GM23338 (cell line): ENCODE measurements at regions not wholly inside any gene's neighbourhood (a gene's known extent, or its start where the extent isn't known, plus 50 kb on each side); places are given as distances from the start of the nearest gene placed in this dataset.

Experiments
- ATAC-seq: fragments of 200-7000 bp; cut with Tn5 transposase; 3 replicates; pipeline ENCODE4 v1.9.1; 2020
- DNase-seq: peaks from one replicate; pipeline ENCODE4 v3.0.0-alpha.2; 2015; ENCODE audit warnings: low spot score
- H2AFZ ChIP-seq: fragments of 200-600 bp; sonication (generic); 2 replicates; pipeline ENCODE4 v1.8.0; 2016; ENCODE audit warnings: antibody characterized with exemption, mild to moderate bottlenecking, moderate library complexity
- H3F3A ChIP-seq: fragments of 200-600 bp; sonication (generic); replicated peaks from 2 replicates; pipeline ENCODE4 v1.8.0; 2017; ENCODE audit warnings: antibody characterized with exemption, mixed run types, low read depth
- H3K27ac ChIP-seq: fragments of 200-600 bp; sonication (generic); 2 replicates; pipeline ENCODE4 v1.6.1; 2016; ENCODE audit warnings: low read depth
- H3K27me3 ChIP-seq: fragments of 200-600 bp; sonication (generic); 2 replicates; pipeline ENCODE4 v1.8.0; 2016; ENCODE audit warnings: mild to moderate bottlenecking, mixed run types, moderate library complexity; ENCODE audit not compliant: insufficient read depth
- H3K36me3 ChIP-seq: fragments of 200-600 bp; sonication (generic); 2 replicates; pipeline ENCODE4 v1.8.0; 2016; ENCODE audit warnings: mild to moderate bottlenecking; ENCODE audit not compliant: insufficient read depth
- H3K4me1 ChIP-seq: fragments of 200-600 bp; sonication (generic); 2 replicates; pipeline ENCODE4 v1.8.0; 2016; ENCODE audit warnings: mild to moderate bottlenecking, moderate library complexity; ENCODE audit not compliant: insufficient read depth
- H3K4me2 ChIP-seq: fragments of 200-600 bp; sonication (generic); 2 replicates; pipeline ENCODE4 v1.7.1; 2017; ENCODE audit warnings: mixed run types
- H3K4me3 ChIP-seq: fragments of 200-600 bp; sonication (generic); 2 replicates; pipeline ENCODE4 v1.6.1; 2016; ENCODE audit warnings: mixed run types
- H3K79me2 ChIP-seq: fragments of 200-600 bp; sonication (generic); replicated peaks from 2 replicates; pipeline ENCODE4 v1.8.0; 2017; ENCODE audit warnings: mild to moderate bottlenecking; ENCODE audit not compliant: insufficient read depth
- H3K9me2 ChIP-seq: fragments of 200-600 bp; sonication (generic); 2 replicates; pipeline ENCODE4 v1.8.0; 2017; ENCODE audit not compliant: insufficient read depth
- H4K20me1 ChIP-seq: fragments of 200-600 bp; sonication (generic); replicated peaks from 2 replicates; pipeline ENCODE4 v1.8.0; 2017; ENCODE audit warnings: mild to moderate bottlenecking; ENCODE audit not compliant: insufficient read depth
- H3K27ac Mint-ChIP-seq: 2 replicates; pipeline ENCODE4 v1.8.0; 2020; ENCODE audit warnings: inconsistent platforms, mild to moderate bottlenecking, moderate library complexity, mixed read lengths
- H3K27me3 Mint-ChIP-seq: 3 replicates; pipeline ENCODE4 v1.8.0; 2022; ENCODE audit warnings: low read depth, mild to moderate bottlenecking, moderate library complexity, mixed read lengths, inconsistent platforms; ENCODE audit not compliant: insufficient read depth, poor library complexity
- H3K36me3 Mint-ChIP-seq: 3 replicates; pipeline ENCODE4 v1.8.0; 2021; ENCODE audit warnings: low read depth, mild to moderate bottlenecking, inconsistent platforms, moderate library complexity, mixed read lengths
- H3K4me1 Mint-ChIP-seq: 3 replicates; pipeline ENCODE4 v1.8.0; 2020; ENCODE audit warnings: mild to moderate bottlenecking, inconsistent platforms, mixed read lengths
- H3K4me3 Mint-ChIP-seq: 3 replicates; pipeline ENCODE4 v1.8.0; 2021; ENCODE audit warnings: moderate library complexity, mild to moderate bottlenecking, inconsistent platforms, mixed read lengths
- H3K9me3 Mint-ChIP-seq: 3 replicates; pipeline ENCODE4 v1.8.0; 2020; ENCODE audit warnings: moderate library complexity, mild to moderate bottlenecking, inconsistent platforms, mixed read lengths
- CREB1 ChIP-seq: fragments of 250-450 bp; sonication (Bioruptor Pico); IDR thresholded peaks from 2 replicates; pipeline ENCODE4 v1.5.0; 2020; ENCODE audit warnings: low read depth, mild to moderate bottlenecking, moderate library complexity
- EZH2phosphoT487 ChIP-seq: fragments of 200-600 bp; sonication (generic); IDR thresholded peaks from one replicate; pipeline ENCODE4 v1.8.1; 2018; ENCODE audit warnings: antibody characterized with exemption; ENCODE audit not compliant: unreplicated experiment
- JUNB ChIP-seq: IDR thresholded peaks from one replicate; pipeline ENCODE4 v1.6.1; 2016; ENCODE audit warnings: antibody characterized with exemption; ENCODE audit not compliant: unreplicated experiment
- NANOG ChIP-seq: IDR thresholded peaks from 2 replicates; pipeline ENCODE4 v1.6.1; 2016; ENCODE audit warnings: antibody characterized with exemption, borderline replicate concordance
- STAT1 ChIP-seq: IDR thresholded peaks from one replicate; pipeline ENCODE4 v1.6.1; 2016; ENCODE audit warnings: antibody characterized with exemption; ENCODE audit not compliant: unreplicated experiment
- ZNF114 ChIP-seq: fragments of 250-450 bp; sonication (Bioruptor Pico); IDR thresholded peaks from 2 replicates; pipeline ENCODE4 v1.5.0; 2020; ENCODE audit warnings: mild to moderate bottlenecking, moderate library complexity
- ZNF331 ChIP-seq: fragments of 250-450 bp; sonication (Bioruptor Pico); IDR thresholded peaks from 2 replicates; pipeline ENCODE4 v1.5.0; 2020; ENCODE audit warnings: low read depth, mild to moderate bottlenecking, moderate library complexity
- TF ChIP-seq, protein P1 (sequence below): IDR thresholded peaks from one replicate; pipeline ENCODE4 v1.6.1; 2018; ENCODE audit warnings: antibody characterized with exemption; ENCODE audit not compliant: unreplicated experiment
- TF ChIP-seq, protein P2 (sequence below): IDR thresholded peaks from 2 replicates; pipeline ENCODE4 v1.6.1; 2016; ENCODE audit warnings: antibody characterized with exemption
- TF ChIP-seq, protein P3 (sequence below), 2 experiments: fragments of 200-600 bp in 1 of 2; sonication (generic) in 1 of 2; conservative IDR thresholded peaks; 2 replicates each; pipeline versions ENCODE4 v1.5.1 to v1.6.1; 2016 to 2017; ENCODE audit warnings: antibody characterized with exemption in 2 of 2, low read depth in 2 of 2, mild to moderate bottlenecking in 2 of 2, moderate library complexity in 1 of 2

DNA sequence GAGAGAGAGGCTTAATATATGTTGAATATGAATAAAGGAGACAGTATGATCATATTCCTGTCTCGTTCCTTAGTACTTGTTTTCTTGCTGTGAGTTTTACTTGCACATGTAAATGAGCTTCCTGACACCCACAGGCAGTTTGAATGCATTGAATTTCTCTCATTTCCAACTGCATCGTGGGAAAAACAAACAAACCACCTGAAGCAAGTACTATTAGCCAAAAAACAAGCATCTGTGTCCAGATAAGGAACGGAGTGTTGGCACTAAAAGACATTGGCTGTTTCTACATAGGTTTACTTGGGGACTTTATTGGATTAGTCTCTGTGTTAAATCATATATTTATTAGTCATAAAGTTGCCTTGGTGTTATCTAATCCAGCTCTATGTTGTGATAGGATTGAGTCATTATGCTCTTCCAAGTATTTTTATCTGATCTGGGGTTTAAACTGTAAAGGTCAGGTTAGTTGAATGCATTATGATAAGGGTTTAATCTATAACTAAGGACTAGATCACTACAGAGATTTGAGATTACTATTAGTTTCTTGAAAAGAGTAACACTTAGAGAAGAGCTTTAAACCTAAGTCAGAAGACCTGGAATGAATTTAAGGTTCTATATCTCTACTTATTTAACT, 339.0 kb upstream of the SPANXN4 start (continued):
- TF ChIP-seq NANOG, result no peak
- TF ChIP-seq, protein P1, sequence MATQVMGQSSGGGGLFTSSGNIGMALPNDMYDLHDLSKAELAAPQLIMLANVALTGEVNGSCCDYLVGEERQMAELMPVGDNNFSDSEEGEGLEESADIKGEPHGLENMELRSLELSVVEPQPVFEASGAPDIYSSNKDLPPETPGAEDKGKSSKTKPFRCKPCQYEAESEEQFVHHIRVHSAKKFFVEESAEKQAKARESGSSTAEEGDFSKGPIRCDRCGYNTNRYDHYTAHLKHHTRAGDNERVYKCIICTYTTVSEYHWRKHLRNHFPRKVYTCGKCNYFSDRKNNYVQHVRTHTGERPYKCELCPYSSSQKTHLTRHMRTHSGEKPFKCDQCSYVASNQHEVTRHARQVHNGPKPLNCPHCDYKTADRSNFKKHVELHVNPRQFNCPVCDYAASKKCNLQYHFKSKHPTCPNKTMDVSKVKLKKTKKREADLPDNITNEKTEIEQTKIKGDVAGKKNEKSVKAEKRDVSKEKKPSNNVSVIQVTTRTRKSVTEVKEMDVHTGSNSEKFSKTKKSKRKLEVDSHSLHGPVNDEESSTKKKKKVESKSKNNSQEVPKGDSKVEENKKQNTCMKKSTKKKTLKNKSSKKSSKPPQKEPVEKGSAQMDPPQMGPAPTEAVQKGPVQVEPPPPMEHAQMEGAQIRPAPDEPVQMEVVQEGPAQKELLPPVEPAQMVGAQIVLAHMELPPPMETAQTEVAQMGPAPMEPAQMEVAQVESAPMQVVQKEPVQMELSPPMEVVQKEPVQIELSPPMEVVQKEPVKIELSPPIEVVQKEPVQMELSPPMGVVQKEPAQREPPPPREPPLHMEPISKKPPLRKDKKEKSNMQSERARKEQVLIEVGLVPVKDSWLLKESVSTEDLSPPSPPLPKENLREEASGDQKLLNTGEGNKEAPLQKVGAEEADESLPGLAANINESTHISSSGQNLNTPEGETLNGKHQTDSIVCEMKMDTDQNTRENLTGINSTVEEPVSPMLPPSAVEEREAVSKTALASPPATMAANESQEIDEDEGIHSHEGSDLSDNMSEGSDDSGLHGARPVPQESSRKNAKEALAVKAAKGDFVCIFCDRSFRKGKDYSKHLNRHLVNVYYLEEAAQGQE, result no peak
- TF ChIP-seq JUNB, result no peak
- no peak for TF ChIP-seq STAT1
- TF ChIP-seq, protein P2, sequence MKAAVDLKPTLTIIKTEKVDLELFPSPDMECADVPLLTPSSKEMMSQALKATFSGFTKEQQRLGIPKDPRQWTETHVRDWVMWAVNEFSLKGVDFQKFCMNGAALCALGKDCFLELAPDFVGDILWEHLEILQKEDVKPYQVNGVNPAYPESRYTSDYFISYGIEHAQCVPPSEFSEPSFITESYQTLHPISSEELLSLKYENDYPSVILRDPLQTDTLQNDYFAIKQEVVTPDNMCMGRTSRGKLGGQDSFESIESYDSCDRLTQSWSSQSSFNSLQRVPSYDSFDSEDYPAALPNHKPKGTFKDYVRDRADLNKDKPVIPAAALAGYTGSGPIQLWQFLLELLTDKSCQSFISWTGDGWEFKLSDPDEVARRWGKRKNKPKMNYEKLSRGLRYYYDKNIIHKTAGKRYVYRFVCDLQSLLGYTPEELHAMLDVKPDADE, result no peak
- TF ChIP-seq ZNF331 (CRISPR knock-in tag), result no peak
- no peak for TF ChIP-seq EZH2phosphoT487

DNA sequence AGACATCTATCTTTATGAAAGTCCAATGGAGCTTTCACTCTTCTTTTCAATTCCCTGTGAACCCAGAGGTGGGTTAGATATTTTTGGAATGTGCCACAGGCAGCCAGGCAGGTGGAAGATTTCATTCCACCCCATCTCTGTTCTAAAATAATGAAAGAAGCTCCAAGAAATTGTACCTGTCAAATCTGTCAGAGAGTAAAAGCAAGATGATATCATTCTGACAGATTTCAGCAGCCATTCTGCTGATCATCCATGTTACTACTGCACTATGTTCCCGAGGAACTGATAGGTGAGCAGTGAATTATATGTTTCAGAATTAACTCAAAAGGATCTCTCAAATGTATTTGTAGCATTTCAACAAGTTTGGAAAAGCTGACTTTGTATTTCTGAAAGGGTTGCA, 339.5 kb upstream of the SPANXN4 start:
- Histone ChIP-seq H3F3A (no peaks in the 10 kb centered on the region), H3K4me2 (no peak overlapping the region), H3K27ac (no peak overlapping the region), H2AFZ (no peak overlapping the region), H3K79me2 (no peaks in the 10 kb centered on the region), H3K27me3 (no peaks in the 10 kb centered on the region), H3K4me3 (no peak overlapping the region), H3K36me3 (no peaks in the 10 kb centered on the region), H3K9me2 (no peaks in the 10 kb centered on the region), H4K20me1 (no peaks in the 10 kb centered on the region), H3K4me1 (no peaks in the 10 kb centered on the region)
- Mint-ChIP-seq H3K4me3 (no peak overlapping the region), H3K27me3 (no peaks in the 10 kb centered on the region), H3K27ac (no peak overlapping the region), H3K36me3 (no peaks in the 10 kb centered on the region), H3K4me1 (peaks cover 6% of the 10 kb centered on the region), H3K9me3 (no peaks in the 10 kb centered on the region)
- ATAC-seq (no peak), DNase-seq (no peak)
- no peak for TF ChIP-seq CREB1 (CRISPR knock-in tag)
- TF ChIP-seq JUNB, result no peak
- no peak for TF ChIP-seq EZH2phosphoT487
- TF ChIP-seq ZNF114 (CRISPR knock-in tag), result no peak
- no peak for TF ChIP-seq STAT1
- TF ChIP-seq, protein P1, result no peak
- TF ChIP-seq, protein P3, sequence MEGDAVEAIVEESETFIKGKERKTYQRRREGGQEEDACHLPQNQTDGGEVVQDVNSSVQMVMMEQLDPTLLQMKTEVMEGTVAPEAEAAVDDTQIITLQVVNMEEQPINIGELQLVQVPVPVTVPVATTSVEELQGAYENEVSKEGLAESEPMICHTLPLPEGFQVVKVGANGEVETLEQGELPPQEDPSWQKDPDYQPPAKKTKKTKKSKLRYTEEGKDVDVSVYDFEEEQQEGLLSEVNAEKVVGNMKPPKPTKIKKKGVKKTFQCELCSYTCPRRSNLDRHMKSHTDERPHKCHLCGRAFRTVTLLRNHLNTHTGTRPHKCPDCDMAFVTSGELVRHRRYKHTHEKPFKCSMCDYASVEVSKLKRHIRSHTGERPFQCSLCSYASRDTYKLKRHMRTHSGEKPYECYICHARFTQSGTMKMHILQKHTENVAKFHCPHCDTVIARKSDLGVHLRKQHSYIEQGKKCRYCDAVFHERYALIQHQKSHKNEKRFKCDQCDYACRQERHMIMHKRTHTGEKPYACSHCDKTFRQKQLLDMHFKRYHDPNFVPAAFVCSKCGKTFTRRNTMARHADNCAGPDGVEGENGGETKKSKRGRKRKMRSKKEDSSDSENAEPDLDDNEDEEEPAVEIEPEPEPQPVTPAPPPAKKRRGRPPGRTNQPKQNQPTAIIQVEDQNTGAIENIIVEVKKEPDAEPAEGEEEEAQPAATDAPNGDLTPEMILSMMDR (conservative IDR thresholded peaks at IDR 0.05; ENCODE audit: low read depth in 2 of 2), result no peak
- no peak for TF ChIP-seq ZNF331 (CRISPR knock-in tag)
- TF ChIP-seq, protein P2, result no peak
